Fibroblast of mammary gland (primary cell): ENCODE measurements at regions not wholly inside any gene's neighbourhood (a gene's known extent, or its start where the extent isn't known, plus 50 kb on each side); places are given as distances from the start of the nearest gene placed in this dataset.
"Not testable (repeated sequence)": the region's sequence is repeated elsewhere in the genome, so short reads cannot be mapped to it uniquely, and the experiment has no call there.

Experiments used
- DNase-seq: peaks from one replicate; pipeline ENCODE4 v3.0.0-alpha.2; 2010; ENCODE audit warnings: low read depth
- H3K4me3 ChIP-seq: 2 replicates; pipeline ENCODE4 v1.5.1; 2011; ENCODE audit warnings: low read depth, mild to moderate bottlenecking, low read length, moderate library complexity; ENCODE audit not compliant: control insufficient read depth
- CTCF ChIP-seq: conservative IDR thresholded peaks from 2 replicates; pipeline ENCODE4 v1.5.1; 2011; ENCODE audit warnings: low read depth, low read length, inconsistent platforms; ENCODE audit not compliant: control insufficient read depth, insufficient read depth

GRCh38 chr3:134106580-134106979 is 76.9 kb upstream of the SLCO2A1 start:
- DNase-seq = no peak
- H3K4me3 ChIP-seq = no peak overlapping the region
- no peak for TF ChIP-seq CTCF

DNA sequence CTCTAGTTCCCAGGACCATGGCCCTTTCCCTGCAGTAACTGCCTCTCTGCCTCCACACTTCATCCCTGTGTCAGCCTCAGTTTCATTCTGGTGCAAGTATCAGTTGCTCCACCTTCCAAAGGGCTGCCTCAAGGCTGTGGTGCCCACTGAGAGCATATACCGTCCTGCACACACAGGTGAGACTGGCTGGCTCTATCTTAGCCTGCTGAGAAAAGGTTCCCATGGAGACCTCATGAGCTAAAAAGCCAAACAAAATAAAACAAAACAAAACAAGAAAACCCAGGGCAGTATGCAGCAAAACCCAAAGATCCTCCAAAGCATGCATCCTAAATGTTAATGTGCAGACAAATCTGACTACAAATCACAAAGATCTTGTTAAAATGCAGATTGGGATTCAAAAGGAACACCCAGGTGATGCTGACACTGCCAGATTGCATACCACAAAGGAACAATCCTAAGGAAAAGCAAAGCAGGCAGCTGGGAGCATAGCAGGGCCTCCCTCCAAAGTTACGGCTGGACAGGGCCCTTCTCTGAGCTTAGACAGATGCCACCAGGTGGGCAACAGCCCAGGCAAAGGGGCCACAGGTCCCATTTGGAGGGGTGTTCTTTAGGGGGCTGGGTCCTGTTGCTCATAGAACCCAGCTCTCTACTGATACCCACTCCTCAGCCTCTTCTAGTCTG is 76.3 kb upstream of the SLCO2A1 start:
- no peak for TF ChIP-seq CTCF
- DNase-seq = no peak
- no peak overlapping the region for H3K4me3 ChIP-seq

GRCh38 chr3:134104031-134104430 is 74.3 kb upstream of the SLCO2A1 start:
- TF ChIP-seq CTCF = no peak
- DNase-seq = peak; percentile 27
- H3K4me3 ChIP-seq = no peak overlapping the region

DNA sequence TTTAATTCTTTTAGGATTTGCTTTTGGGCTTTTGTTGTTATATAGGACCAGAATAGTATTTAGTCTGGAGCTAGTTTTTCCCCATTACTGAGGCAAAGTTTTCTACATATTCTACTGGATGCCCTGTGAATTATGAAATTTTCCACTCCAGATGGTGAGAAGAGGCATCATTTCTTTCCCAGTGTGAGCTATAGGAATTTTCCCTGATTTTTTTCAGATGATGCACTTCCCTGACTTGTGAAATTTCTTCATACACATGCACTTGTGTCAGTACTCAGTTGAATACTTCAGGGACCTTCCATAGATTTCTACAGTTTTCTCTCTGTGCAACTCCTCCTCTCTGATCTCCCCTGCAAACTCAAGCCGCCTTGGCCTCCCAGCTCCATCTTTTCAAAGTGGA is 73.7 kb upstream of the SLCO2A1 start:
- DNase-seq = no peak
- TF ChIP-seq CTCF = no peak
- H3K4me3 ChIP-seq = no peak overlapping the region

DNA sequence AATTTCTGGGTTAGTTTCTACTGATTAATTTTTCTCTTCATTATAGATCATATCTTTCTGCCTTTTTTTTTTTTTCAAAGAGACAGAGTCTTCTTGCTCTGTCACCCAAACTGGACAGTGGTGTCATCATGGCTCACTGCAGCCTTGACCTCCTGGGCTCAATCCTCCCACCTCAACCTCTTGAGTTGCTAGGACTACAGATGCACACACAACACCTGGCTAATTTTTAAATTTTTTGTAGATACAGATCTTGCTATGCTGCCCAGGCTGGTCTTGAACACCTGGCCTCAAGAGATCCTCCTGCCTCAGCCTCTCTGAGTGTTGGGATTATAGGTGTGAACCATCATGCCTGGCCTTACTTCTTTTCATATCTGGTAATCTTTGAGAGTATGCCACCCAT is 73.3 kb upstream of the SLCO2A1 start:
- no peak overlapping the region for H3K4me3 ChIP-seq
- no peak for DNase-seq
- no peak for TF ChIP-seq CTCF

- not testable (repeated sequence) for H3K4me3 ChIP-seq, DNase-seq
Measured at GRCh38 chr3:134096214-134096613, 66.5 kb upstream of the SLCO2A1 start.

DNA sequence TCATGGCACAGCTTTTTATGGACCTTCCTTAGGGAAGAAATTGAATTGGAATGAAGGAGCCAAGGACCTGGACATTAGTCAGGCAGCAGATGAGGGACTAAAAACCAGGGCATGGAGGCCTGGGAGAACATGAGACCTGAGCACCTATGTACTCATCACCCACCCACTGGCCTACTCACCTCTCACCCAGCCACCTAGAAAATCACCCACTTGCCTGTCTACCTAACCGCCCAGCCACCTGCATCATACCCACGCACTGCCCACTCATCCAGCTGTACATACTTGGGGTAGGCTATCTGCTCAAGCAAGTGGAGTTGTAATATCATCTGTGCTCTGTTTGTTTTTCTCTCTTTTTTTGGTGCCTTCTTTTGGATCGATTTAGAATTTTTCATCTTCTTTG is 65.3 kb upstream of the SLCO2A1 start:
- no peak for DNase-seq
- no peak for TF ChIP-seq CTCF

More for the DNA sequence above, 65.3 kb upstream of the SLCO2A1 start:
- H3K4me3 ChIP-seq = no peak overlapping the region
